ENCODE measurements at regions not wholly inside any gene's neighbourhood (a gene's known extent, or its start where the extent isn't known, plus 50 kb on each side); places are given as distances from the start of the nearest gene placed in this dataset.
A peak's percentile ranks its signal among the peaks of the same experiment; 100 is the strongest.

DNA sequence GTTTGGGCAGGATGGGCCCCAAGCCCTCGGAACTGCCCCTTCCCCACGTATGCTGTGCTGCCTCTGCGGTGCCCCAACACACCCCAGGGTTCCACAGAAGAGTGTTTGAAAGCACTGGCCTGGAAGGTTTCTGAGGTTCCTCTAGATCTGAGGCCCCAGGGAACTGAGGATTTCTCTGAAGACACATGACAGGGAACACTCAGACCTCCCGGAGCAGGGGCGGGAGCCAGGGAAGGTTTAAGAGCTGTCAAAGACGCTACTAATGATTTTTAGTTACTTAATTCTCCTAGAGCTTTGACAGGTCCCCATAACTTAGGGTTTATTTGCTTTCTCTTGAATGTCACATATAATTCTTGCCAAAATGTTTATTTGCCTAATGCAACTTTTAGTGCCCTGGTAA lies 212.3 kb upstream of the GRIK3 start:
- TF ChIP-seq POLR2A (IDR thresholded peaks at IDR 0.05; ENCODE audit: low read length) = no peak
- no peak for TF ChIP-seq GATA1 (IDR thresholded peaks at IDR 0.05; ENCODE audit: low read depth, low read length)
- DNase-seq = no peak

DNA sequence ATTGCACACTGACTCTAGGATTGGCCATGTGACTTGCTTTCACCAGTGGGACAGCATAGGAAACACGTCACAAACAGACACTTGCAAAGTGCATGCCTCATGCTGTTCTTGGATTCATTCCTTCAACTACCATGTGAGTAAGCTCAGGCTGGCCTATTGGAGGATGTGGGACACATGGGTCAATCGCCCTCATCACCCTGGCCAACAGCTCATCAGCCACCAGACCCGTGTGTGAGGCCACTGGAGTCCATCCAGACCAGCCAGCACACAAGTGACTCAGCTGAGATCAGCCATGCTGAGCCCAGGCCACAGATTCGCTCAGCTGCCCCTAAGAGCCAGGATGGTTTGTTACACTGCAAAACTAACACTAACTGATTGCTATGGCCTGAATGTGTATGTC lies 216.1 kb upstream of the GRIK3 start:
- TF ChIP-seq POLR2A (IDR thresholded peaks at IDR 0.05; ENCODE audit: low read length) (no peak), GATA1 (IDR thresholded peaks at IDR 0.05; ENCODE audit: low read depth, low read length) (no peak)
- no peak for DNase-seq

DNA sequence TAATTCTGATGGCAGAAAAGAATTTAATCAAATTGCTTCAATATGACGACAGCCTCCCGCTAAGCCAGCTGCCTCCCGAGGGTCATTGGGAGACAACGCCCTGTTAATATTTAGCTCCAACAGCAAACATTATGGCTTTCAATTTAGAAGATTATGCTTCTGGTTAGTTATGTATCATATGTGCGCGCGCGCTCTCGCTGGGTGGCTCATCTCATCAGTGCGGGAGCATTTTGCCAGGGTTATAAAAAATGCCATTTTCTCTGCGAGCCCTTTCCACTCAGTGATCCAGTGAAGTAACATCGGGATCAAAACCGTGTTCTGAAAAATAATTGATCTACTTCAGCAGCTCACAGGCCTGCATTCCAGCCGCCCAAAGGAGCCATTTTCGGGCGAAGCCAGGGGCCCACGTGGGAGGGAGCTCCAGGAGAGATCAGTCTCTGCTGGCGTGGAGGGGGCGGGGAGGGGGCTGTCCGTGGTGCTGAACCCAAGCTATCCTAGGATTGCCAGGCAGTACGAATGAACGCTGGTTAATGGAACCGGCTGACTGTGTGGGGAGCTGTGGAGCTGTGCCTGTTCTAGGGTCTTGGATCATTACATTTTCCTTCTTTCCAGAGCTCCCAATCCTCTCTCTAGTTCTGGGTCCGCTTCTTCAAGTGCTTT lies 219.1 kb upstream of the ZC3H12A start:
- TF ChIP-seq GATA1 (IDR thresholded peaks at IDR 0.05; ENCODE audit: low read depth, low read length) (no peak), POLR2A (IDR thresholded peaks at IDR 0.05; ENCODE audit: low read length) (no peak)
- peak; percentile 21 to 29 for DNase-seq

DNA sequence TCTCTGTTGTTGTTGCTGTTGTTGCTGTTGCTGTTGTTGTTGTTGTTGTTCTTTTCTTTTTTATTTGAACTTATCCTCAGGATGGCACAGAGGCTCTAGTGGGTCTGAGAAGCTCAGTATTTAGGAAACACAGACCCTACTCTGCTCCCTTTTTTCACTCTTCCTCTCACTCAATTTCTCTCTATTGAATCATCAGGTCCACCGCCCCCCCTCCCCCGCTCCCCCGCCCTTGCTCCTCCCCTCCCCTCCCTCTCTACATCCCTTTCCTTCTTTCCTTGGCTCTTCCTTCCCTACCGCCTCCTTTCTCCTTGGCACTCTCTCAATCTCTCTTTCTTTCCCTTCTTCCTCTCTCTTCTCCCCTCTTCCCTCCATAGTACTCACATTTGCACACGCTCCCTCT lies 218.5 kb upstream of the ZC3H12A start:
- DNase-seq = no peak
- TF ChIP-seq POLR2A (IDR thresholded peaks at IDR 0.05; ENCODE audit: low read length) (no peak), GATA1 (IDR thresholded peaks at IDR 0.05; ENCODE audit: low read depth, low read length) (no peak)

DNA sequence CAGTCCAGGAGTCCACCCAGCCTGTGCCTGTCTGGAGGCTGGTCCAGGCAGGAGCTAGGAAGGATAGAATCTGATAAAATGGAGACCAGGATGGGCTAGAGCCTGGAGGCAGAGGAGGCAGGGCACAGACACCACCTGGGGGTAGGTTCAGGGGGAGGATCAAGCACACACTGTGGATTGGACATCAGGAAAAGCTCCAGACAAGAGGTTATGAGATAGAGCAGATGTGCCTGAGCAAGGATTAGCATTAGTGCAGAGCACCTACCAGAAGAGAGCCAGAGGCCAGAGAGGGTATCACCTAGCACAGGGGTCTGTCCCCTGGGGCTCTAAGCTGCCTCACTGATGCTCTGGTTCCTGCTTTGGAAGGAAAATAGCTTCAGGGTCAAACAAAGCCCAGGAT lies 216.7 kb upstream of the ZC3H12A start:
- no peak for DNase-seq
- TF ChIP-seq GATA1 (IDR thresholded peaks at IDR 0.05; ENCODE audit: low read depth, low read length) = no peak
- no peak for TF ChIP-seq POLR2A (IDR thresholded peaks at IDR 0.05; ENCODE audit: low read length)

DNA sequence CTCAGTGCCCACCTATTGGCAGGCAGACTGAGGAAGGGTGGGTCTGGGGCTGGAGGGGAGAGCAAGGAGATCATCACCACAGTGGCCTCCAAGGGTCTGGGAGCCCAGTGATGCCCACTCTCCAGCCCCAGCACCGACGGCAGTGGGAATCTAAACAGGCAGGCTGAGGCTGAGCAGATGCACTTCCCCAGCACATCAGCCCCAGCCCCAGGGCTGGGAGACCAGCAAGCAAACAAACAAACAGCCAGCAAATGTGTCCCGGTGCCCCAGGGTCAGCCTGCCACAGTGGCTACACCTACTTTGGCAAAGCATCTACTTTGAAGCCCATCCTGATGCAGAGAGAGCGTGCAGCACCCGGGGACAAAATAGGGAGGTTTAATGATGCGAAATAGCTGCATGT lies 216.3 kb upstream of the ZC3H12A start:
- TF ChIP-seq POLR2A (IDR thresholded peaks at IDR 0.05; ENCODE audit: low read length) (no peak), GATA1 (IDR thresholded peaks at IDR 0.05; ENCODE audit: low read depth, low read length) (no peak)
- no peak for DNase-seq

DNA sequence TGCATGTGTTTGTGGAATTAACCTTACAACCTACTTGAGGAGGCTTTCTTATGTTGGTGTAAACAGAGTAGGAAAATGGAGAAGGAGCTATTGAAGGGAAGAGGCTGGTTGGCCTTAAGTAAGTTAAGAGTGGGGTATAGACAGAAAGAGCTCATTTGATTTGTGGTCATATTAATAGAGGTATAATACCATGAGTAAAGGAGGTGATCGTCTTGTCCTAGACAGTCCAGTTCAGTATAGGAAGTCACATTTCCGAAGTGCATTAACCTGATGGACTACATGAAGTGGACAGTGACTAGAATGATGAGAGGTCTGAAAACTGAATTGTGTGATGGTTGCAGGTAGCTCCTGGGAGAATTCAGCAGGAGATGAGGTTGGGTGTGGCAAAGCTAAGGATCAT lies 215.4 kb upstream of the ZC3H12A start:
- TF ChIP-seq POLR2A (IDR thresholded peaks at IDR 0.05; ENCODE audit: low read length) (no peak), GATA1 (IDR thresholded peaks at IDR 0.05; ENCODE audit: low read depth, low read length) (no peak)
- DNase-seq = no peak

DNA sequence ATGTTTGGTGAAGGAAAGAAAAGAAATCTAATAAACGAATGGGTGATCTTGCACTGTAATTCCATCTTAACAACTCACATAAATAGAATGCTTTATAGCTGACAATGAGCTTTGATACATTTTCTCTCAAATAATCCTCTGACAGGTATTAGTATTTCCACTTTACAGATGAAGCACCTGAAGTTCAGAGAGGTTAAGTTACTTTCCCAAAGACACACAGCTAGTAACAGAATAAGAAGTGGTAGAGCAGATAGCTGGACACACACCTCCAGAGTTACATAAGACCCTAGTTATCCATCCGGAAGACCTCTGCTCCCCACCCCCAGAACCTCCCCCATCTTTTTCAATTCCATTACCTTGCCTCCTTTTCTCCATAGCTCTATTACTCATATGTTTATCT lies 213.3 kb upstream of the ZC3H12A start:
- TF ChIP-seq POLR2A (IDR thresholded peaks at IDR 0.05; ENCODE audit: low read length) (no peak), GATA1 (IDR thresholded peaks at IDR 0.05; ENCODE audit: low read depth, low read length) (no peak)
- no peak for DNase-seq

DNA sequence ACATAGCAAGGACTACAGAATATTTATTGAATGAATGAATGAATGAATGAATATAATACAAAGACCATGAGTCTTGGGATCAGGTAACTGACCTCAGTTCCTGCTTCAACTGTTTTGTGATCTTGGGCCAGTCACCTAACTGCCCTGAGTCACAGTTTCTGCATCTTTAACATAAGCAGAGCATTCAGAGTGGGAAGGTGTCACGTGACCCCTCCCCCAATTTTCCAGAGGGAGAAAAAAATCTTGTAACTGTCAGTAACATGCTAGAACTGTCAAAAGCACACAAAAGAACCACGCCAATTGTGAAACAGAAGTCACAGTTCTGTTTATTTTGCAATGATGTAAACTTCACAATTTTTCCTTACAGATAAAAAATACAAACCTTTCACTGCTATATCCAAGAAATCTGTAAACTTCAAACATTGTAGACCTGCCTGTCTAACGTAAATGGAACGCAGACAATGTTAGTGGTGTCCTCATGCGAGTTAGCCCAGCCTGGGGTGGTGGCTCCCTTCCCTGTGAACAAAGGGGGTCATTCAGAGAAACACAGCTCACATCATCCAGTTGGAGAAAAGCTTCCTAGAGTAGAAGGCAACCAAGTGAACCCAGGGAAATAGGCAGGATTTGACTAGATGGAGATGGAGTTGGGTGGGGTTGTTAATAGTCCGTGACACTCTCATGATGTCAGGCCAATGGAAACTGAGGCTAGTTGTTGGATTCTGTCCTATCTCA lies 211.8 kb upstream of the ZC3H12A start:
- DNase-seq = no peak
- TF ChIP-seq GATA1 (IDR thresholded peaks at IDR 0.05; ENCODE audit: low read depth, low read length) (no peak), POLR2A (IDR thresholded peaks at IDR 0.05; ENCODE audit: low read length) (no peak)

DNA sequence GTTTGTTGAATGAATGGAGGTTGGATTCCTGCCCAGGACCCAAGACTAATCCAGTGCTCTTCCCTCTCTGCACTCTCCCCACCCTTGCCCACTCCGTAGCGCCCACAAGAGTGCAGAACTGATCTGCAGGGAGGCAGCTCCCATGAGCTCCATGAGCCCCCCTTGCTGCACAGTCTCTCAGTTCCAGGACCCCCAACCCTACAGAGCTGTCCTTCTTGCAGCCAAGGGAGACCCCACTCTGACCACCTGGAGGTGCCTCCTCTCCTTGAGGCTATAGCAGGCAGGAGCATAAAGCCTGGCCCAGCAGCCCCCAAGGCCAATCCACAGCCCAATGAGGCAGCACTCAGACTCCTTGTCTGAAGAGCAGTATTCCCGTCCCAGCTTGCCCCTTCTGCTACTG lies 209.2 kb upstream of the ZC3H12A start:
- TF ChIP-seq POLR2A (IDR thresholded peaks at IDR 0.05; ENCODE audit: low read length) (no peak), GATA1 (IDR thresholded peaks at IDR 0.05; ENCODE audit: low read depth, low read length) (no peak)
- no peak for DNase-seq

DNA sequence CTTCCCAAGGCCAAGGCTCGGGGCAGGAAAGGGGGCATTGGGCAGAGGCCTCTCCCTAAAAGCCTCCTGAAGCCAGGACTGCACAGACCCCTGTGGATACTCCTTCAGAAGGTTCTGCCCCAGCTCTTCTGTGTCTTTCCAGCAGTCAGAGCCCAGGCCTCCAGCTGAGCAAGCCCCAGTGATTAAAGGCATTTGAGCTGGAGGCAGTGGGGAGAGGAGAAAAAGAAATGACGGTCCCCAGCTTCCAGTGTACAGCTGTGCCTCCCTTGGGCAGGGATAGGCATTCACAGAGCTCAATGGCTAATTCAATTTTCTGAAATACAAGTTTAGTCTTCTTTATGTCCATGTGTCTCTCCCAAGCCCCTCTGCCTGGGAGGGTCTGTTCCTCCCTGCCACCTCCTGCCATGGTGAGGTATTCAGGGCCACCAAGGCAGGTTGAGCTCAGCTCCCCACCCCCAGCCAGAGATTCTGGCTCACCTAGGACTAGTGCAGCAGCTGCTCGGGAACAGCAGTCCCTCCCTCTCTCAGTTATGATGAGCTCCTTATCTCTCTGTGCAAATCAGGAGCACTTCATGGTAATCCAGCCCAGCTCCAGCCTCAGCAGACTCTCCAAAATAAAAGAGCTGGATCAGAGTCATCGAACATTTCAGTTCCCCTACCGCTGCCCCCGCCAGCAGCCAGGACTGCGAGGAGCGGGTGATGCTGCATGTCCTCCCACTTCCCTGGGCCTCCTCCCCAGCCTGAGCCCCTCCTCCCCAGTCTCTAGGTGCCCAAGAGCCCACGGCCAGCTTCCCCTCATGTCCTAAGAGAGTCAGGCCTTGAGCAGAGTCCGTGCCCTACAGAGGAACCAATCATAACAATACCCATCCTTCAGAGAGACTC lies 208.4 kb upstream of the ZC3H12A start:
- DNase-seq = no peak
- no peak for TF ChIP-seq GATA1 (IDR thresholded peaks at IDR 0.05; ENCODE audit: low read depth, low read length)
- no peak for TF ChIP-seq POLR2A (IDR thresholded peaks at IDR 0.05; ENCODE audit: low read length)

DNA sequence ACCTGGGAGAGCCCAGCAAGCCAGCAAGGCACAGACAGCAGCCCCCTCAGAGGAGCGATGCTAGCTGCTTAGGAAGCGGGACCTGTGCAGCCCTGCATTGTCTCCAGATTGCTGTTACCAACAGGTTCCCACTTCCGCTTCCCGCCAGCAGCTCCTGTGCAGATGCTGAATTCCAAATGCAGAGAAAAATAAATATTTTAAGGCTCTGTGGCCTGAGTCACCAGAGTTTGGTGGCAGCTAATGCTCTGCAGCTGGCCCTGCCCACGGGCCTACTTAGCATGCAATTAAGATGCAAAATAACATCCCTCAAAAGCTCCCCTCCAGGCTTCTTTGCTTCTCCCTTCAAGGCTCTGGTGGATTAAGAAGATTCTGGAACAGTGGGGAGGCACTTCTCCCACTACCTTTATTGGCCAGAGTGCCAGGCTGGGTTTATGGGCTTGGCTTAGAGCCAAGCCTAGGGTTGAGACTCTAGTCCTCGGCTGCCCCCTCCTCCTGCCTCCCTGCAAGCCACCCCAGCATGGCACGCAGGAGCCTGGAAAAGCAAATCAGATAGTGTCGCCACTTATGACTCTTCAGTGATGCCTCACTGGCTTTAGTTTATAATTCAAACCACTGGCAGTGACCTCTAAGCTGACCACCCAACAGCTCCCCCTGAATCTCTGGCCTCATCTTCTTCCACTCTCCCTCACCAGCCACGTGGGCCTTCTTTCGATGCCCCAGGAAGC lies 207.1 kb upstream of the ZC3H12A start:
- no peak for DNase-seq

DNA sequence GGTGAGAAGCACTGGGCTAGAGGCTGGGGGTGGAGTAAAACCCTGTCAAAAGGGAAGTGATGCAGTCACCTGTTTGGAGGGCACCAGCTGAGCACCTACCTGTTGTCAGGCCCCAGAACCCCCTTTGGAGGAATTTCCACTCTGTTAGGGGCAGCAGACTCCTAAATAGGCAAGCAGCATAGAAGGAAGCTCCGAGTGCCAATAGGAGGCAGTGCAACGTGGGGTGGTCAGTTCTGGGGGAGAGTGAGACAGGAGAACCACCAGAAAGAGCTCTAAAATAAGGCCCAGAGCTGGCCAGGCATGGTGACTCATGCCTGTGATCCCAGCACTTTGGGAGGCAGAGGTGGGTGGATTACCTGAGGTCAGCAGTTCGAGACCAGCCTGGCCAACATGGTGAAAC lies 203.7 kb upstream of the ZC3H12A start:
- DNase-seq = no peak
- TF ChIP-seq GATA1 (IDR thresholded peaks at IDR 0.05; ENCODE audit: low read depth, low read length) (no peak), POLR2A (IDR thresholded peaks at IDR 0.05; ENCODE audit: low read length) (no peak)

More for the DNA sequence above, 207.1 kb upstream of the ZC3H12A start:
- no peak for TF ChIP-seq POLR2A (IDR thresholded peaks at IDR 0.05; ENCODE audit: low read length)
- no peak for TF ChIP-seq GATA1 (IDR thresholded peaks at IDR 0.05; ENCODE audit: low read depth, low read length)

DNA sequence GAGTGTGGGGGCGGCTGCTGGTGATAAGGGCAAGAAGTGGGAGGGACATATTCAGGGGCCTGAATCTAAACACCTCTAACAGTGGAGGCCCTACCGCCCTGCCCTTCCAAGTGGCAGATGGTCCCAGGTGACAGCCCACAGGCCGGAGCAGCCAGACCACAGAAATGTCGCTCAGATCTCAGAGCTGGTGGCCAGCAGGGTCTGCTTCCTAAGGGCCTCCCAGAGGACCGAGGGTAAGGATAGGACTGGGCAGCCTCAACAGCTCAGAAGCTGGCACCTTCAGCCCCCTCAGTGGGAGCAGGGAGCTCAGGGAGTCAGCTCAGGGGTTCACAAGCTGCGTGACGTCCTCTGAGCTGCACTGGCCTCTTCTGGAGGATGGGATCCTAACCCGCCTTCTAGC lies 201.8 kb upstream of the ZC3H12A start:
- DNase-seq = no peak
- TF ChIP-seq GATA1 (IDR thresholded peaks at IDR 0.05; ENCODE audit: low read depth, low read length) (no peak), POLR2A (IDR thresholded peaks at IDR 0.05; ENCODE audit: low read length) (no peak)

Data from erythroblast (primary cell).